ENCODE measurements at regions not wholly inside any gene's neighbourhood (a gene's known extent, or its start where the extent isn't known, plus 50 kb on each side); places are given as distances from the start of the nearest gene placed in this dataset.

- H3K27me3 ChIP-seq = no peaks in the 10 kb centered on the region
- DNase-seq = no peak
- intact Hi-C loops (cut with DNase I) = no loop called here
- H3K4me3 ChIP-seq = no peak overlapping the region
- H3K4me1 ChIP-seq = no peaks in the 10 kb centered on the region
- H3K27ac ChIP-seq = no peak overlapping the region
- no peaks in the 10 kb centered on the region for H3K9me3 ChIP-seq
- H3K36me3 ChIP-seq = no peaks in the 10 kb centered on the region
- no peak for ATAC-seq
- TF ChIP-seq, protein P1, sequence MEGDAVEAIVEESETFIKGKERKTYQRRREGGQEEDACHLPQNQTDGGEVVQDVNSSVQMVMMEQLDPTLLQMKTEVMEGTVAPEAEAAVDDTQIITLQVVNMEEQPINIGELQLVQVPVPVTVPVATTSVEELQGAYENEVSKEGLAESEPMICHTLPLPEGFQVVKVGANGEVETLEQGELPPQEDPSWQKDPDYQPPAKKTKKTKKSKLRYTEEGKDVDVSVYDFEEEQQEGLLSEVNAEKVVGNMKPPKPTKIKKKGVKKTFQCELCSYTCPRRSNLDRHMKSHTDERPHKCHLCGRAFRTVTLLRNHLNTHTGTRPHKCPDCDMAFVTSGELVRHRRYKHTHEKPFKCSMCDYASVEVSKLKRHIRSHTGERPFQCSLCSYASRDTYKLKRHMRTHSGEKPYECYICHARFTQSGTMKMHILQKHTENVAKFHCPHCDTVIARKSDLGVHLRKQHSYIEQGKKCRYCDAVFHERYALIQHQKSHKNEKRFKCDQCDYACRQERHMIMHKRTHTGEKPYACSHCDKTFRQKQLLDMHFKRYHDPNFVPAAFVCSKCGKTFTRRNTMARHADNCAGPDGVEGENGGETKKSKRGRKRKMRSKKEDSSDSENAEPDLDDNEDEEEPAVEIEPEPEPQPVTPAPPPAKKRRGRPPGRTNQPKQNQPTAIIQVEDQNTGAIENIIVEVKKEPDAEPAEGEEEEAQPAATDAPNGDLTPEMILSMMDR (IDR thresholded peaks at IDR 0.05) = no peak
Observed at GRCh38 chr11:127507851-127508250, 507.3 kb upstream of the KIRREL3 start.

GRCh38 chr11:127506647-127507046, 506.1 kb upstream of the KIRREL3 start:
- TF ChIP-seq, protein P1 (IDR thresholded peaks at IDR 0.05) = no peak
- no peaks in the 10 kb centered on the region for H3K9me3 ChIP-seq
- H3K4me3 ChIP-seq = no peak overlapping the region
- H3K27me3 ChIP-seq = no peaks in the 10 kb centered on the region
- no peak overlapping the region for H3K27ac ChIP-seq
- ATAC-seq (no peak), DNase-seq (no peak)
- H3K36me3 ChIP-seq = no peaks in the 10 kb centered on the region
- intact Hi-C loops (cut with DNase I) = no loop called here
- H3K4me1 ChIP-seq = no peaks in the 10 kb centered on the region

GRCh38 chr11:127506126-127506525, 505.6 kb upstream of the KIRREL3 start:
- Histone ChIP-seq H3K4me1 (no peaks in the 10 kb centered on the region), H3K27ac (no peak overlapping the region), H3K4me3 (no peak overlapping the region), H3K9me3 (no peaks in the 10 kb centered on the region), H3K36me3 (no peaks in the 10 kb centered on the region), H3K27me3 (no peaks in the 10 kb centered on the region)
- DNase-seq (no peak), ATAC-seq (no peak)
- intact Hi-C loops (cut with DNase I) = no loop called here
- TF ChIP-seq, protein P1 (IDR thresholded peaks at IDR 0.05) = no peak

DNA sequence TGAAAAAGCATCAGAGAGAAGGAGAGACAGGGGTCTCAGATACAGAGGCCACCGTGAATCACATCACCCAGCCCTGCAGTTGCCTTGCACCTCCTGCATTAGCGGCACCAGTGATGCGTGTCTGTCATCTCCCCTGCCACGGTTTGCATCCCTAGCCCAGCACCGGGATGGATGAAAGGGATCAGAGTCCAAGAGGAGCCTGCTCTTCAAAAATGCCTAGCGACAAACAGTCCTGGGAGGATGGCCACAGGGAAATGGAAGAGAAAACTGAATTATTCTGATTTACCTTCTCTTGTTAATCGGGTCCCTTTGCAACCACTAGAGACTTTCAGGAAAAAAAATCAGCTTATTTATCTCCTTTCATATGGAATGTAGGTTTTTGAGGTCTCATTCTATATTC, 495.6 kb upstream of the KIRREL3 start:
- Histone ChIP-seq H3K27ac (no peak overlapping the region), H3K36me3 (no peaks in the 10 kb centered on the region), H3K9me3 (peaks cover 1% of the 10 kb centered on the region), H3K27me3 (no peaks in the 10 kb centered on the region), H3K4me1 (no peaks in the 10 kb centered on the region), H3K4me3 (no peak overlapping the region)
- intact Hi-C loops (cut with DNase I) = no loop called here
- ATAC-seq (no peak), DNase-seq (no peak)
- TF ChIP-seq, protein P1 (IDR thresholded peaks at IDR 0.05) = no peak

DNA sequence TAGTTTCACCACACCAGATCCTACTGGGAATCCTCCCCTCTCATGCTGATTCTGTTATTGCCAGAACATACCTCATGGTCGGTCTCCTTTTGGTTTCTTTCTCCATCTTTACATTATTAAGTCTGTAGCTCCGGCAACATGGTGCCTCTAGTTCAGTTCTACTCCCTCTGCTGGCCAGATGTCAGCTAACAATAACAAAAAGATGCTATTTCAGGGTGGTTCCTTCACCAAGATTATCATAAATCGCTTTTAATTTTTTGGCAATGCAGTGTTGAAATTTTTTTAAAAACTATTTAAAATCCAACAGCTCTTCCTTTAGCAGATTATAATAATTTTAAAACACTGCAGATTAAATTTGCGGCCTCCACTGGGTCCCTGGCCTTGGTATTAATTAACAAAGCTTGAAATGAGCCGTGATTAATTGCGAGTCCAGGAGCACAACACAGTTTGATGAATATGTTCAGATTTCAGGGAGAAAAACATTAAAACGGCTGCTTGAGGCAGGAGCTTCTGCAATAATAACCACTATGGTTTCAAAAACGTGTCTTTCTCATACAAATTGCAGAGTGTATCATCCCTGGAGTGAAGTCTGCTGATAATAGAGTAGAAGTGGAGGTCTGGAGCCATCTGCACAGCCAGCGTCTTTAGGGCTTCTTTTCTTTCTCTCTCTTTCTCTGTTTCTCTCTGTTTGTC, 492.9 kb upstream of the KIRREL3 start:
- Histone ChIP-seq H3K4me3 (no peak overlapping the region), H3K4me1 (no peaks in the 10 kb centered on the region), H3K27ac (no peak overlapping the region), H3K27me3 (no peaks in the 10 kb centered on the region), H3K9me3 (peaks cover 5% of the 10 kb centered on the region), H3K36me3 (no peaks in the 10 kb centered on the region)
- TF ChIP-seq, protein P1 (IDR thresholded peaks at IDR 0.05) = peak; percentile 19
- intact Hi-C loops (cut with DNase I) = no loop called here
- ATAC-seq (no peak), DNase-seq (no peak)

DNA sequence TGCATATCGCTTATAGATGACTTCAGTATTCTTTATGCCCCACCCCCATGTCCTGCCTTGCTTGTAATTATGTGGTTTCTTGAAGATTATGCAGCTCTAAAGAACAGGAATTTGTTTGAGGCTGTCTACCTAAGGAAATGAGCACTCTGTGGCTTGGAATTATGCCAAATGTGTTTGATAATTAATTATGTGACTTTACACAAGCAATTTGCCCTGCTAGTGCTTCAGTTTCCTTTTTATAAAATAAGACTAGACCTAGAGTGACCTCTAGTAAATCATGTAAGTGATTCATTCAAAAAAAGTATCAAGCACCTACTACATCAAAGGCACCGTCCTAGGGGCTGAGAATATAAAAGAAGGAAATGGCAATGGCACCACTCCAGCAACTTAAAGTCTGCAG, 491.5 kb upstream of the KIRREL3 start:
- ATAC-seq = no peak
- Histone ChIP-seq H3K9me3 (peaks cover 5% of the 10 kb centered on the region), H3K27ac (no peak overlapping the region), H3K27me3 (no peaks in the 10 kb centered on the region), H3K4me1 (no peaks in the 10 kb centered on the region), H3K36me3 (no peaks in the 10 kb centered on the region), H3K4me3 (no peak overlapping the region)
- intact Hi-C loops (cut with DNase I) = no loop called here
- no peak for DNase-seq
- TF ChIP-seq, protein P1 (IDR thresholded peaks at IDR 0.05) = no peak
